IMR-90 (cell line): ENCODE measurements at regions not wholly inside any gene's neighbourhood (a gene's known extent, or its start where the extent isn't known, plus 50 kb on each side); places are given as distances from the start of the nearest gene placed in this dataset.

ENCODE experiments used
- CEBPB ChIP-seq: IDR thresholded peaks from 2 replicates; pipeline ENCODE4 v1.6.1; 2012; ENCODE audit warnings: low read depth, low read length, improper control_type of control experiment
- CTCF ChIP-seq: conservative IDR thresholded peaks from 2 replicates; pipeline ENCODE4 v1.5.1; 2012; ENCODE audit warnings: mild to moderate bottlenecking, low read depth, low read length, improper control_type of control experiment
- ELK1 ChIP-seq: fragments of 150-350 bp; IDR thresholded peaks from 2 replicates; pipeline ENCODE4 v1.6.1; 2016; ENCODE audit warnings: low read depth, mild to moderate bottlenecking, low read length, moderate library complexity, borderline replicate concordance
- FOS ChIP-seq: fragments of 150-350 bp; IDR thresholded peaks from 2 replicates; pipeline ENCODE4 v1.6.1; 2016; ENCODE audit warnings: low read depth, low read length
- MAFK ChIP-seq: IDR thresholded peaks from 2 replicates; pipeline ENCODE4 v1.6.1; 2012; ENCODE audit warnings: low read depth, low read length, improper control_type of control experiment
- MAZ ChIP-seq: IDR thresholded peaks from 2 replicates; pipeline ENCODE4 v1.6.1; 2012; ENCODE audit warnings: low read depth, mild to moderate bottlenecking, low read length, improper control_type of control experiment, moderate library complexity, borderline replicate concordance
- MXI1 ChIP-seq: IDR thresholded peaks from 2 replicates; pipeline ENCODE4 v1.6.1; 2012; ENCODE audit warnings: low read depth, mild to moderate bottlenecking, low read length, moderate library complexity, borderline replicate concordance
- NFE2L2 ChIP-seq: fragments of 150-350 bp; IDR thresholded peaks from 2 replicates; pipeline ENCODE4 v1.6.1; 2016; ENCODE audit warnings: low read depth, mild to moderate bottlenecking, low read length
- POLR2A ChIP-seq: IDR thresholded peaks from 2 replicates; pipeline ENCODE4 v1.6.1; 2012; ENCODE audit warnings: mild to moderate bottlenecking, low read depth, low read length
- RAD21 ChIP-seq: IDR thresholded peaks from 2 replicates; pipeline ENCODE4 v1.6.1; 2012; ENCODE audit warnings: low read length, improper control_type of control experiment
- RCOR1 ChIP-seq: IDR thresholded peaks from 2 replicates; pipeline ENCODE4 v1.6.1; 2012; ENCODE audit warnings: mild to moderate bottlenecking, low read length, improper control_type of control experiment; ENCODE audit not compliant: insufficient replicate concordance
- RFX5 ChIP-seq: IDR thresholded peaks from 2 replicates; pipeline ENCODE4 v1.8.0; 2012; ENCODE audit warnings: low read depth, mild to moderate bottlenecking, low read length, moderate library complexity
- SMC3 ChIP-seq: fragments of 150-350 bp; IDR thresholded peaks from 2 replicates; pipeline ENCODE4 v1.6.1; 2016; ENCODE audit warnings: low read depth, mild to moderate bottlenecking, antibody characterized with exemption, low read length, moderate library complexity
- TF ChIP-seq, protein P1 (sequence below): fragments of 150-350 bp; IDR thresholded peaks from 2 replicates; pipeline ENCODE4 v1.6.1; 2017; ENCODE audit warnings: mild to moderate bottlenecking, antibody characterized with exemption, low read length, low read depth

DNA sequence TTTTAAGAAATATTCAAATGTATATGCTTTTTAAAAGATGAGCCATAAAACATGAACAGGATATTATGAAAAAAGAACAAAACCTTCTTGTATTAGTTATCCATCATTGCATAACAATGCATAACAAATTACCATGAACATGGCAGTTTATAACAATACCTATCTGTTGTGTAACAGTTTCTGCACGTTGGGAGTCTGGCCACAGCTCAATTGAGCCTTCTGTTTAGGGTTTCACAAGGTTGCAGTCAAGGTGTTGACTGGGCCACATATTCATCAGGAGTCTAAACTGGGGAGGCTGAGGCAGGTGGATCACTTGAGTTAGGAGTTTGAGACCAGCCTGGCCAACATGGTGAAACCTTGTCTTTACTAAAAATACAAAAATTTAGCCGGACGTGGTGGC, 149.4 kb upstream of the SMLR1 start:
- TF ChIP-seq CTCF = no peak
- no peak for TF ChIP-seq RAD21
- no peak for TF ChIP-seq POLR2A
- no peak for TF ChIP-seq RCOR1
- TF ChIP-seq, protein P1, sequence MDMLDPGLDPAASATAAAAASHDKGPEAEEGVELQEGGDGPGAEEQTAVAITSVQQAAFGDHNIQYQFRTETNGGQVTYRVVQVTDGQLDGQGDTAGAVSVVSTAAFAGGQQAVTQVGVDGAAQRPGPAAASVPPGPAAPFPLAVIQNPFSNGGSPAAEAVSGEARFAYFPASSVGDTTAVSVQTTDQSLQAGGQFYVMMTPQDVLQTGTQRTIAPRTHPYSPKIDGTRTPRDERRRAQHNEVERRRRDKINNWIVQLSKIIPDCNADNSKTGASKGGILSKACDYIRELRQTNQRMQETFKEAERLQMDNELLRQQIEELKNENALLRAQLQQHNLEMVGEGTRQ = no peak
- TF ChIP-seq MAFK = no peak
- TF ChIP-seq CEBPB = no peak
- TF ChIP-seq SMC3 = no peak
- TF ChIP-seq NFE2L2 = no peak
- no peak for TF ChIP-seq FOS
- TF ChIP-seq MXI1 = no peak
- no peak for TF ChIP-seq MAZ
- no peak for TF ChIP-seq RFX5
- no peak for TF ChIP-seq ELK1
